ENCODE measurements at regions not wholly inside any gene's neighbourhood (a gene's known extent, or its start where the extent isn't known, plus 50 kb on each side); places are given as distances from the start of the nearest gene placed in this dataset.

GRCh38 chr15:77727635-77728304 lies 95.1 kb upstream of the LINGO1 start:
- no peak for DNase-seq

- no peak for DNase-seq
Measured at GRCh38 chr15:77724715-77725114, 92.0 kb upstream of the LINGO1 start.

DNA sequence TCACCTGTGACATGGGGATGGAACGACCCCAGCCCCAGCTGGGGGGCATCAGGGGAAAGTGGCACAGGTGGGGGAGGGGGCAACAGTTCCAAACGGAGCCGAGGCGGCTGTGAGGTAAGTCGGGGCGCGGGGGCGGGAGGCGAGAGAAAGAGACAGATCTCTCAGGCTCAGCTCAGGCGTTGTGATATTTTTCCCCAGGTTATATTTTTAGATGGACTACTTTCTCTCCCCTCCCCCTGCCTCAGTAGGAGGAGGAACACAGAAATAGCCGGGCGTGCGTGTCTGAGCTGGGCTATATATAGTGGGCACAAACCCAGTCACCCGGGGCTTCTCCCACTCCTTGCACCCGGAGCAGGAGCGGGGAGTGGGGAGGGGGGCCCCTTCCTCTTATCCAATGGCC lies 91.0 kb upstream of the LINGO1 start:
- DNase-seq = no peak

DNA sequence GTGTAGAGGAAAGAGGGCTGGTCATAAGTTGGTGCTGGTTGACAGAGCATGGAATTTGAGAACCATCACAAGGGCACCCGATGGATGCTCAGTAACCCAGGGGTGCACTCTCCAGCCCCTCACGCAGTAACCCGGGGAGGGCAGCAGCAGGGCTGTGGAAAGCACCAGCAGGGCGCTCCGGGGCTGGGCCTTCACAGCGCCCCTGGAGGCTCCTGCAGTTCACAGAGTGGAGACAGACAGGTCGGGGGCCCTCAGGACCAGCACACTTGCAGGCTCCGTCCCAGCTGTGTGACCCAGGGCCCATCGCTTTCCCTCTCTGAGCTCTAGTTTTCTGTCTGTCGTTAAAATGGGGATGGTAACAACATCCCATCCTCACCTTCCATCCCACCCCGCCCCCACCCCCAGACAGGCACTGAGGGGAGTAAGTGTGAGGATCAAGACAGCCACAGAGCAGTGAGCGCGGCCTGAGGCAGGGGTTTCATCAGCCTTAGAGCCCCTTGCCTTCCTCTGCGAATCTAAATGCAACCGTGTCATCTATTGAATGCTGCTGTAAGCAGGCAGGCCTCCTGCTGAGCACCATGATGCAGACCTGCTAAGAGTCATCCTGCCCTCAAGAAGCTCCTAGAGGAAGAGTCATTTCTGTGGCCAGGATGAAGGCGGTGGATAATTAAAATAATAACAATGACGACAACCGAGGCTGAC lies 90.2 kb upstream of the LINGO1 start:
- DNase-seq = no peak

GRCh38 chr15:77721963-77722362 lies 89.3 kb upstream of the LINGO1 start:
- DNase-seq = no peak

DNA sequence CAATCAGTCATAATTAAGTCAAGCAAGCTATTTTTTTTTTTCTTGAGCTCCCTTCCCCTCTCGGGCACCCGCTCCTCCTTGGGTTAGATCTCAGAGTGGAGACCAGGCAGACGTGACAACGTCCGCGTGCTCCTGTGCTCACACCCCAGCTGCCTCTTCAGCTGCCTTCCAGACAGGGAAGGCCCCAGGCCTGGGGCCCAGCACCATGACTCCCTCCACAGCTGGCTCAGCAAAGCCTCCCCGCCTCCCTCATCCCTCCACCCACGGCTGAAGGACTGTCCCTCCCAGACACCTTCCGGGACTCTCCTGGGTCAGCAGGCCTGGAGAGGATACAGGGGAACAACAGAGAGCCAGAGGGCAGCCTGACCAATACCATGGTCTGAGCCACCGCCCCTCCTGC lies 87.9 kb upstream of the LINGO1 start:
- DNase-seq = no peak

DNA sequence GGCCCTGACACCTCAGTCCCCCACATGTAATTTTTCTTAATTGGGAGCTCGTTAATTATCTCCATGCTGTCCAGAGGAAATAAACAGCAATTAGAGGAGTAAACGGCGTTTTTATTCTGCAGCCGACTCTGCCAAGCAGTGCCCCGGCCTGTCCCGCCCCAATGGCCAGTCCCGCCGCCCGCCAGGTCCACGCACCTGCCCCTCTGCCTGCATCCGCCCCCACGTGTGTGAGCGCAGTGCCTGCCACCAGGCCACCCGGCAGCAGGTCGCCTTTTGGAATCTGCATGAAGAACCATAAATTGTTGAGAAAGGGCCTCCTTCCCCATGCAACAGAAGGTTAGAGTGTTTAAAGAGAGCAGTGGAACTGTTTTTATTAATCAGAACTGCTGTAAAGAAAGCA lies 87.5 kb upstream of the LINGO1 start:
- DNase-seq = no peak

- DNase-seq = no peak
Measured at GRCh38 chr15:77719450-77719849, 86.7 kb upstream of the LINGO1 start.

DNA sequence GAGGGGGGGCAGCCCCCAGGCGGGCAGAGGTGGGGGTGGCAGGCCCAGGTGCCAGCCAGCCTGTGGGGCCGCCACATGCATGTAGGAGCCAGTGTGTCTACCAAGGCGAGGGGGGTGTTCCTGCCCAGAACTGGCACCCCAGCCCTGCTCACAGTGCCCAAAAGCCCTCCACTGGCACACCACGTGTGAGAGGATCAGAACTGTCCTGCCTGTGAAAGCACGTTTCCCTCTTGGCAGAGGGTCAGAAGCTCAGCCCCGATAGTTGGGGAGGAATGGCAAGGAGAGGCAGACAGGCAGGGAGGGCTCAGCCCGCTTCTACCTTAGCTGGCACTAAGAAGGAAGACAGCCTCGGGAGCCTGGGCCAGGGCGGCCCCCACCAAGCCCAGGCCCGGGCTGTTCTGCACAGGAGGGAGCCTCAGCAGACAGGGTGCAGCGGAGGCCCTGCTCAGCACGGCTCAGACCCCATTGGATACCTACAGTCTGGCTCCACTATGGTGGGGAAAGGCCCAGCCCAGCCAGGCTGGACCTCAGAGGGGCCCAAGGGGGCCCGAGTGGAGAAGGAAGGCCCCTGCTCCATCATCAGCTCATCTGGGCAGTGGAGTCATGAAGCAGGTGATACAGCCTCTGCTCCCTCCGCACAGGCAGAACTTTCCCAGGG lies 84.8 kb upstream of the LINGO1 start:
- no peak for DNase-seq

- DNase-seq = no peak
Measured at GRCh38 chr15:77716632-77717332, 84.1 kb upstream of the LINGO1 start.

GRCh38 chr15:77715860-77716259 lies 83.1 kb upstream of the LINGO1 start:
- DNase-seq = no peak

DNA sequence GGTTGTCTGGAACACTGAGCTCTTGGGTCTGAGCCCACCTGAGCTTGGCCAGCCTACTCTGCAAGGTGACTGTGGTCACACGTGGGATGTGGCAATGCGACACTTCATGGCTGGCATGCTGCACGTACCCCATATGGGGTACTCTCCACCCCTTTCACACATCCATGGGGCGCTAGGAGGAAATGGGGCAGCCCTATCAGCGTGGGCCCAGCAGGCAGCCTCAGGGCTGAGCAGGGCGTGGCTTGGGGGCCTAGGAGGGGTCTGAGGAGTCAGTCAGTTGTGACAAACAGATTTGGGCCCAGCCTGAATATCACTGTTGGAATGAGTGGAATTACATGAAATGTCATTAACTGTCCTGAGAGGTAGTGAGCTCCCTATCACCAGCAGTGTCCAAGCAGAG lies 82.3 kb upstream of the LINGO1 start:
- DNase-seq = no peak

DNA sequence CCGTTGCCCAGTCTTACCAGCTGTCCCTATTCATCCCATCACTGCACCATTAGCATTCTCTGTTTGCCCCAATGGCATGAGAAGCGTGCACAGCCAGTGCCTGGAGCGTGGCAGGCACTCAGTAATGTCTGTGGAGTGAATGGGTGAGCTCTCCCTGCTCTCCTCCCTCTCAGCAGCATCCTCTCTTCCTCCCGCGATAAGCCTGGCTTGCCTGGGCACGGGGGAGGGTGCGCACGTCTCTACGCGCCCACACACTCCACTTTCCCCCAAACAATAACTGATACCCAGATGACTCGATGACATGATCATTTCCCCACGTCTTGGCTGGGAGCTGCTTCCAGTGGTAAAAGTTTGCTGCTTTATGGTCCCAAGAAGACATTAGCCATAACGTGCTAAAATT lies 81.8 kb upstream of the LINGO1 start:
- DNase-seq = no peak

DNA sequence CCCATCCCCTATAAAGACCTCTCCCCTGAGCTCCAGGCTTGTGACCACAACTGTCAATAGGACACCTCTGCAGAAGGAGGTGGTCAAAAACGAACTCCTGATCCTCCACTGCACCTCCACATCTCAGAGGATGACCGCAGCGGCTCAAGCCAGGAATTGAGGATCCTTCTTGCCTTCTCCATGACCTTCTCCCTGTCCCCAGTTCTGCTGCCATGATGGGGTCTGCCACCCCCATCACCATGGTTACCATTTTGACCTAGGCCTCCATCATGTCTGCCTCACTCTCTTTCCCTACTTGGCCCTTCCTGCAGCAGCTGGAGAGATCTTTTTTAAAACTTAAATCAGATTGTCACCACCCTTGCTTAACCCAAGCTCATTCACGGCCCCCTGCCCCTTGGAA lies 81.3 kb upstream of the LINGO1 start:
- DNase-seq = no peak

DNA sequence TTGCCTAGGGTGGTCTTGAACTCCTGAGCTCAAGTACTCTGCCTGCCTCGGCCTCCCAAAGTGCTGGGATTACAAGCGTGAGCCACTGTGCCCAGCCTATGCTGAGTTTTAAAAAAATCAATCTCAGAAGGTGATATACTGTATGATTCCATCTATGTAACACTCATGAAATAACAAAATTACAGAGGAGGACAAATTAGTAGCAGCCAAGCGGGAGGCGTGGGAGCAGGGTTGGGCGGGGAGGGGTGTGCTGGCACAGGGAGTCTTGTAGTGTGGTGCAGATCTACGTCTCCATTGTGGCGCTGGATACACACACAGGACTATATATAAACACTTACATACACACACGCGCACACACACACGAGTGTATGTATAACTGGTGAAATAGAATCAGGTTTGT lies 80.6 kb upstream of the LINGO1 start:
- DNase-seq = no peak

- no peak for DNase-seq
Measured at GRCh38 chr15:77712438-77712837, 79.7 kb upstream of the LINGO1 start.

DNA sequence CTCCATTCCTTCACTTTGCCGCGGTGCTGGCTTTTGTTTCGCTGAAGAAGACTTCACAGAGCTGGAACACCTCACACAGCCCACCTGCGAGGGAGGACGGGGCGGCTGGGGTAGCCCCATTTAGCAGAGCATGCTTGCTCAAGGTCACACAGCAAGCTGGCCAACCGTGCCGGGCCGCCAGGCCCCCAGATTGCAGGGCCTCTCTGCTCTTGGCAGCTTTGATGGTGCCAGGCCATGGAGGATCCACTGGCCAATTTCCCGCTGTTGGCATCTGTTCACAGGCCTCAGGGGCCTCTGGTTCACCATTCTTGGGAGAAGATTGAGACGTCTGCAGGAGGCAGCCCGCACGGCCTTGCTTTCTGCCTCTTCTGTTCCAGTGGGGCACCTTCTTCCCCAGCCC lies 77.9 kb upstream of the LINGO1 start:
- no peak for DNase-seq

GRCh38 chr15:77710206-77710605 lies 77.5 kb upstream of the LINGO1 start:
- DNase-seq = no peak

GRCh38 chr15:77709135-77709886 lies 76.6 kb upstream of the LINGO1 start:
- DNase-seq = no peak

- no peak for DNase-seq
Measured at GRCh38 chr15:77706482-77707244, 74.0 kb upstream of the LINGO1 start.

GRCh38 chr15:77702211-77702957 lies 69.7 kb upstream of the LINGO1 start:
- DNase-seq = no peak
